ENCODE measurements at regions not wholly inside any gene's neighbourhood (a gene's known extent, or its start where the extent isn't known, plus 50 kb on each side); places are given as distances from the start of the nearest gene placed in this dataset.

DNA sequence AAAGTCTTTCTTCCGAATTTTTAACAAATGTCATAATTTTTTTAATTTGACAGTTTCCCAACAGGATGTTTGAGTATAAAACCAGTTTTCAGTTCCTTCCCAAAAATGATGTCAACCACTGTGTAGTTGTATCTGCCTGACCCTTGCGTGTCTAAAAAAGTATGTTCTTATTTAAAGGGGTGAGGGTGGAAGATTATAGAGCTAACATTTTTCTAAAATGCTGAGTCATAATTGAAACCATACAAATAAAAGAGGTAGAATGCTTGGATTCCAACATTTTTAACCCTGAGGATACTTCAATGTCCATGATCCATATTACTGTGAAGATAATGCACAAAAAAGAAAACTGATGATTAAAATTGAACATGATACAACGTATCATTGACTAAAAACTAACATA is 1388.8 kb downstream of the UQCRFS1 start:
- TF ChIP-seq, protein P1, sequence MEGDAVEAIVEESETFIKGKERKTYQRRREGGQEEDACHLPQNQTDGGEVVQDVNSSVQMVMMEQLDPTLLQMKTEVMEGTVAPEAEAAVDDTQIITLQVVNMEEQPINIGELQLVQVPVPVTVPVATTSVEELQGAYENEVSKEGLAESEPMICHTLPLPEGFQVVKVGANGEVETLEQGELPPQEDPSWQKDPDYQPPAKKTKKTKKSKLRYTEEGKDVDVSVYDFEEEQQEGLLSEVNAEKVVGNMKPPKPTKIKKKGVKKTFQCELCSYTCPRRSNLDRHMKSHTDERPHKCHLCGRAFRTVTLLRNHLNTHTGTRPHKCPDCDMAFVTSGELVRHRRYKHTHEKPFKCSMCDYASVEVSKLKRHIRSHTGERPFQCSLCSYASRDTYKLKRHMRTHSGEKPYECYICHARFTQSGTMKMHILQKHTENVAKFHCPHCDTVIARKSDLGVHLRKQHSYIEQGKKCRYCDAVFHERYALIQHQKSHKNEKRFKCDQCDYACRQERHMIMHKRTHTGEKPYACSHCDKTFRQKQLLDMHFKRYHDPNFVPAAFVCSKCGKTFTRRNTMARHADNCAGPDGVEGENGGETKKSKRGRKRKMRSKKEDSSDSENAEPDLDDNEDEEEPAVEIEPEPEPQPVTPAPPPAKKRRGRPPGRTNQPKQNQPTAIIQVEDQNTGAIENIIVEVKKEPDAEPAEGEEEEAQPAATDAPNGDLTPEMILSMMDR (conservative IDR thresholded peaks at IDR 0.05 in 1 of 2, IDR thresholded peaks at IDR 0.05 in 1 of 2; ENCODE audit: extremely low read depth in 1 of 2, insufficient read depth in 1 of 2, low read depth in 1 of 2, low read length in 2 of 2): no peak
- no peak for TF ChIP-seq EZH2 (IDR thresholded peaks at IDR 0.05; ENCODE audit: borderline replicate concordance, low read length)

All from mammary epithelial cell (primary cell).